Hindlimb muscle (tissue), 1 donor: ENCODE measurements at regions not wholly inside any gene's neighbourhood (a gene's known extent, or its start where the extent isn't known, plus 50 kb on each side); places are given as distances from the start of the nearest gene placed in this dataset.
"Not testable (repeated sequence)": the region's sequence is repeated elsewhere in the genome, so short reads cannot be mapped to it uniquely, and the experiment has no call there.

ENCODE experiments used
- DNase-seq: peaks from one replicate; pipeline ENCODE4 v3.0.0-alpha.2; 2013

GRCh38 chr9:1115370-1115769 is 65.2 kb downstream of the DMRT2 start:
- DNase-seq: no peak

GRCh38 chr9:1117439-1117838 is 67.3 kb downstream of the DMRT2 start:
- no peak for DNase-seq

- DNase-seq: no peak
These were observed 70.5 kb downstream of the DMRT2 start for GRCh38 chr9:1120500-1121165.

- DNase-seq: no peak
These were observed 75.6 kb downstream of the DMRT2 start for GRCh38 chr9:1125741-1126140.

GRCh38 chr9:1128046-1128445 is 77.9 kb downstream of the DMRT2 start:
- no peak for DNase-seq

- no peak for DNase-seq
These were observed 79.2 kb downstream of the DMRT2 start for GRCh38 chr9:1129382-1129781.

- DNase-seq: no peak
These were observed 89.9 kb downstream of the DMRT2 start for GRCh38 chr9:1140057-1140456.

GRCh38 chr9:1151691-1152090 is 101.5 kb downstream of the DMRT2 start:
- DNase-seq: no peak

- no peak for DNase-seq
These were observed 102.0 kb downstream of the DMRT2 start for GRCh38 chr9:1152171-1152570.

GRCh38 chr9:1154739-1155138 is 104.6 kb downstream of the DMRT2 start:
- DNase-seq: no peak

- no peak for DNase-seq
These were observed 105.4 kb downstream of the DMRT2 start for GRCh38 chr9:1155602-1156001.

GRCh38 chr9:1156794-1157550 is 106.8 kb downstream of the DMRT2 start:
- DNase-seq: no peak

GRCh38 chr9:1157836-1158235 is 107.7 kb downstream of the DMRT2 start:
- no peak for DNase-seq

GRCh38 chr9:1170918-1171317 is 120.8 kb downstream of the DMRT2 start:
- DNase-seq: no peak

GRCh38 chr9:1171546-1171945 is 121.4 kb downstream of the DMRT2 start:
- no peak for DNase-seq

GRCh38 chr9:1173211-1173610 is 123.1 kb downstream of the DMRT2 start:
- no peak for DNase-seq

- DNase-seq: peak; percentile 32
These were observed 123.8 kb downstream of the DMRT2 start for GRCh38 chr9:1173993-1174392.

GRCh38 chr9:1179366-1179765 is 129.2 kb downstream of the DMRT2 start:
- no peak for DNase-seq

- DNase-seq: no peak
These were observed 134.0 kb downstream of the DMRT2 start for GRCh38 chr9:1184146-1184545.

- DNase-seq: not testable (repeated sequence)
These were observed 137.0 kb downstream of the DMRT2 start for GRCh38 chr9:1187137-1187536.

- not testable (repeated sequence) for DNase-seq
These were observed 145.5 kb downstream of the DMRT2 start for GRCh38 chr9:1195636-1196035.

GRCh38 chr9:1198085-1198484 is 147.9 kb downstream of the DMRT2 start:
- no peak for DNase-seq

- DNase-seq: no peak
These were observed 150.7 kb downstream of the DMRT2 start for GRCh38 chr9:1200847-1201251.

- DNase-seq: no peak
These were observed 151.1 kb downstream of the DMRT2 start for GRCh38 chr9:1201262-1201661.
